Erythroblast (primary cell): ENCODE measurements at regions not wholly inside any gene's neighbourhood (a gene's known extent, or its start where the extent isn't known, plus 50 kb on each side); places are given as distances from the start of the nearest gene placed in this dataset.

Experiments used
- GATA1 ChIP-seq: IDR thresholded peaks from 2 replicates; pipeline ENCODE4 v1.6.1; 2011; ENCODE audit warnings: low read depth, mild to moderate bottlenecking, control low read depth, low read length, moderate library complexity
- POLR2A ChIP-seq: IDR thresholded peaks from 2 replicates; pipeline ENCODE4 v1.6.1; 2011; ENCODE audit warnings: mild to moderate bottlenecking, low read length

DNA sequence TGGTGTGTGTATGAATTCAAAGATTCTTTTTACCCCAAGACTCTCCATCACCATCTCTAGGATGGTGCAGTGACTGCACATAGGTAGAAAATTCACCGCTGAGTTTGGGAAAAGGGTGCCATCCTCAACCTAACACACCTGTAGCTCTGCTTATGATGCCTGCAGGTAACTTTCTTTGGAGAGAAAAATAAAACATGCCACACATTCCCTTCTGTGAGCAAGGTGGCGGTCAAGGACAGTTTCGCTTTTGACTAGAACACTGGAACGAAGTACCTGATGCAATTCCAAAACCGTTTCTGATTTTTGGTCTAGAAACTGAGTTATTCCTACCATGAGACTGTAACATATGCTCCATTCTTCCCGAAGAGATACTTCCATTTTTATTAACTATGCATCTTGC, 205.6 kb downstream of the FGFR2 start:
- TF ChIP-seq POLR2A, result no peak
- no peak for TF ChIP-seq GATA1
